SH-SY5Y (cell line): ENCODE measurements at regions not wholly inside any gene's neighbourhood (a gene's known extent, or its start where the extent isn't known, plus 50 kb on each side); places are given as distances from the start of the nearest gene placed in this dataset.

Experiments used
- GATA2 ChIP-seq: IDR thresholded peaks from 2 replicates; pipeline ENCODE4 v1.6.1; 2011; ENCODE audit warnings: mild to moderate bottlenecking, low read depth, low read length
- GATA3 ChIP-seq: IDR thresholded peaks from 2 replicates; pipeline ENCODE4 v1.6.1; 2011; ENCODE audit warnings: low read depth, mild to moderate bottlenecking, low read length, moderate library complexity

DNA sequence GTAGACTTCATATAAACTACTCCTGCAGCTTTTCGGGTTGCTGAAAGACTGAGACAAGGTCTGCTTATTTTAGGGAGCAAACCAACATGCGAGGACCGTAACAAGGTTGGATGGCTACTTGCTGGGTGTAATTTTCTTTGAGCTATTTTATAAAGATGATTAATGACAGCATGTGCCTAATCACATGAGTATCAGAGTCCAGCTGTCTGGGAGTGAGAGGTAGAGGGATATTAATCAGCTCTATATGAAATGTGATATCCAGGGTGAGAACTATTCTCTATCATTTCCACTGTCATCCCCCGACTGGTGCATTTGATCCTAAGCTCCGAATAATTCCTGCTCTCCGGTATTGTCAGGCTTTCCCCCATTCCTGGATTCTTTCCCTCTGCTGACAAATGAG lies 193.8 kb upstream of the HMHB1 start:
- no peak for TF ChIP-seq GATA2
- no peak for TF ChIP-seq GATA3
